Uterus (tissue), 3 donors: ENCODE measurements at regions not wholly inside any gene's neighbourhood (a gene's known extent, or its start where the extent isn't known, plus 50 kb on each side); places are given as distances from the start of the nearest gene placed in this dataset.
"Not testable (repeated sequence)": the region's sequence is repeated elsewhere in the genome, so short reads cannot be mapped to it uniquely, and the experiment has no call there.

ENCODE experiments used
- DNase-seq, 2 donors: peaks; one replicate each; pipeline ENCODE4 v3.0.0-alpha.2; 2019 to 2020
- H3K27ac ChIP-seq, 2 donors: fragments of 200-600 bp; sonication (generic); 1 replicate in 1 of 2; 2 replicates in 1 of 2; pipeline ENCODE4 v1.5.1; 2016 to 2018
- H3K27me3 ChIP-seq, 2 donors: fragments of 200-600 bp; sonication (generic); one replicate each; pipeline ENCODE4 v1.5.1; 2018 to 2019; ENCODE audit warnings: control low read depth in 1 of 2
- H3K36me3 ChIP-seq, 2 donors: fragments of 200-600 bp; sonication (generic); one replicate each; pipeline ENCODE4 v1.5.1; 2019; ENCODE audit warnings: control low read depth in 1 of 2
- H3K4me1 ChIP-seq, 2 donors: fragments of 200-600 bp; sonication (generic); one replicate each; pipeline ENCODE4 v1.5.1; 2018 to 2019; ENCODE audit warnings: control low read depth in 1 of 2
- H3K4me3 ChIP-seq, 2 donors: fragments of 200-600 bp; sonication (generic); 1 replicate in 1 of 2; 2 replicates in 1 of 2; pipeline ENCODE4 v1.5.1; 2018 to 2019; ENCODE audit warnings: mild to moderate bottlenecking in 1 of 2
- H3K9me3 ChIP-seq, 2 donors: fragments of 200-600 bp; sonication (generic); one replicate each; pipeline ENCODE4 v1.5.1; 2019; ENCODE audit warnings: control low read depth in 1 of 2
- CTCF ChIP-seq, 4 experiments: fragments of 200-600 bp in 2 of 4; fragments of 450-650 bp in 2 of 4; sonication (generic) in 2 of 4; IDR thresholded peaks; one replicate each; pipeline ENCODE4 v1.5.1; 2016 to 2019; ENCODE audit warnings: antibody characterized with exemption in 4 of 4, mild to moderate bottlenecking in 2 of 4, moderate library complexity in 1 of 4
- POLR2A ChIP-seq, 2 donors: fragments of 450-650 bp; IDR thresholded peaks; one replicate each; pipeline ENCODE4 v1.6.1; 2016; ENCODE audit warnings: antibody characterized with exemption in 2 of 2, mild to moderate bottlenecking in 1 of 2, moderate library complexity in 1 of 2
- intact Hi-C: fragments of 100-400 bp; cut with DNase I; formaldehyde crosslinking; loops from one replicate; pipeline ENCODE4 v1.15.1; 2023; ENCODE audit warnings: low total_unique reads
- donor health status: DM: yes; HTN: yes; CAD: no.

- H3K9me3 ChIP-seq = no peaks in the 10 kb centered on the region
- TF ChIP-seq POLR2A (IDR thresholded peaks at IDR 0.05) = no peak
- no peak for TF ChIP-seq CTCF (IDR thresholded peaks at IDR 0.05)
- no peak overlapping the region for H3K4me3 ChIP-seq
- no peak overlapping the region for H3K27ac ChIP-seq
- H3K27me3 ChIP-seq = no peaks in the 10 kb centered on the region
- no peaks in the 10 kb centered on the region for H3K4me1 ChIP-seq
- intact Hi-C loops = no loop called here
- H3K36me3 ChIP-seq = no peaks in the 10 kb centered on the region
- no peak for DNase-seq
Observed at GRCh38 chr7:20494566-20494965, 120.9 kb upstream of the ABCB5 start.

GRCh38 chr7:20501473-20501872 is 114.0 kb upstream of the ABCB5 start:
- DNase-seq, H3K9me3 ChIP-seq, H3K27me3 ChIP-seq, H3K4me1 ChIP-seq, H3K4me3 ChIP-seq, H3K36me3 ChIP-seq, H3K27ac ChIP-seq, intact Hi-C loops: not testable (repeated sequence)

- Histone ChIP-seq H3K27me3 (no peaks in the 10 kb centered on the region), H3K9me3 (peaks cover 0 to 4% of the 10 kb centered on the region in 2 donors), H3K4me1 (no peaks in the 10 kb centered on the region), H3K4me3 (no peak overlapping the region), H3K36me3 (no peaks in the 10 kb centered on the region), H3K27ac (no peak overlapping the region)
- intact Hi-C loops = no loop called here
- TF ChIP-seq CTCF (IDR thresholded peaks at IDR 0.05) (no peak), POLR2A (IDR thresholded peaks at IDR 0.05) (no peak)
- DNase-seq = no peak
Observed at GRCh38 chr7:20503278-20503950, 112.1 kb upstream of the ABCB5 start.

DNA sequence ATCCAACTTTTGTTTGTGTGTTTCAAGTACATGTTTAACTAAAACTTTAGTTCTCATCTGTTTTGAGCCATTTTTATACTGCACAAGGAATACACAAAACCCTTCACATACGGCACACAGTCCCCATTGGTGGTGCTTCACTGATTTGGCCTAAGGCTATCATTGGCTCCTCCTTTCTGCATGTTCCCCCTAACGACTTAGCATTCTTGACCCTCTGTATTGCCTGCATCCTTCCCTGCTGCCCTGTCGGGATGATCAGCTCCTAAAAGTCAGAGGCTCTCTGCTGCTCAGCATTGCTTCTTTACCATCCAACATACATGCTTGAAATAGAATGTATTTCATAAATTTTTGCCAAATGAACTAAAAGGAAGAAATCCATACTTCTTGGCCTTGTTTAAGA is 111.4 kb upstream of the ABCB5 start:
- Histone ChIP-seq H3K9me3 (peaks cover 0 to 4% of the 10 kb centered on the region in 2 donors), H3K27ac (no peak overlapping the region), H3K4me3 (no peak overlapping the region), H3K27me3 (no peaks in the 10 kb centered on the region), H3K4me1 (no peaks in the 10 kb centered on the region), H3K36me3 (no peaks in the 10 kb centered on the region)
- intact Hi-C loops = no loop called here
- TF ChIP-seq CTCF (IDR thresholded peaks at IDR 0.05) = no peak
- TF ChIP-seq POLR2A (IDR thresholded peaks at IDR 0.05) = no peak
- no peak for DNase-seq

- Histone ChIP-seq H3K27ac (no peak overlapping the region), H3K36me3 (no peaks in the 10 kb centered on the region), H3K27me3 (no peaks in the 10 kb centered on the region), H3K4me3 (no peak overlapping the region), H3K4me1 (no peaks in the 10 kb centered on the region), H3K9me3 (no peaks in the 10 kb centered on the region)
- no peak for TF ChIP-seq POLR2A (IDR thresholded peaks at IDR 0.05)
- TF ChIP-seq CTCF (IDR thresholded peaks at IDR 0.05) = no peak
- intact Hi-C loops = no loop called here
- no peak for DNase-seq
Observed at GRCh38 chr7:20506175-20506574, 109.3 kb upstream of the ABCB5 start.

DNA sequence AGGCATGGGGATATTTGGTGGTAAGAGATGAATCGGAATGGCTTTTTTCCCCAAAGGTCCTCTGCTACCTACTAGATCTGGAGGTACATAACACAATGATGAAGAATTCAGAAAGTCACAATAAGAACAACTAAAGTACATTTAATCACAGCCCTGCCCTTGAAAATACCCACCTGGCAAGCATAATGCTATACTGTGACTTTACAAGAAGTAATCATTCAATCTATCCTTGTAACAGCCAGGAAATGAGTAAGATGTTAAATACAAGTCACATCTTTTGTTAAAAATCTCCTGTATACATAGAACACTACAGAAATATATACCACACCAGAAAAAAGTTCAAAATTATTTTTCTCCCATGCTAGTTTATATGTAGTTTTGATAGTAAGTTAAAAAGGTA is 108.3 kb upstream of the ABCB5 start:
- Histone ChIP-seq H3K36me3 (no peaks in the 10 kb centered on the region), H3K9me3 (no peaks in the 10 kb centered on the region), H3K27ac (no peak overlapping the region), H3K27me3 (no peaks in the 10 kb centered on the region), H3K4me3 (no peak overlapping the region), H3K4me1 (no peaks in the 10 kb centered on the region)
- no peak for DNase-seq
- TF ChIP-seq CTCF (IDR thresholded peaks at IDR 0.05) = no peak
- TF ChIP-seq POLR2A (IDR thresholded peaks at IDR 0.05) = no peak
- intact Hi-C loops = no loop called here
